Esophagus squamous epithelium (tissue), 5 donors: ENCODE measurements at regions not wholly inside any gene's neighbourhood (a gene's known extent, or its start where the extent isn't known, plus 50 kb on each side); places are given as distances from the start of the nearest gene placed in this dataset.
"Not testable (repeated sequence)": the region's sequence is repeated elsewhere in the genome, so short reads cannot be mapped to it uniquely, and the experiment has no call there.

Experiments
- DNase-seq: peaks from one replicate; lab custom pipeline; 2025; lab: John Stamatoyannopoulos, UW
- H3K27ac ChIP-seq, 4 donors: fragments of 200-600 bp; sonication (generic); one replicate each; pipeline ENCODE4 v1.5.1; 2016 to 2019; ENCODE audit warnings: mild to moderate bottlenecking in 1 of 4
- H3K27me3 ChIP-seq, 4 donors: fragments of 200-600 bp; sonication (generic); 1 replicate in 3 of 4; 2 replicates in 1 of 4; pipeline versions ENCODE4 v1.5.1 to v1.6.0; 2017 to 2021; ENCODE audit warnings: antibody characterized with exemption in 1 of 4
- H3K36me3 ChIP-seq, 3 donors: fragments of 200-600 bp; sonication (generic); one replicate each; pipeline ENCODE4 v1.5.1; 2016 to 2019
- H3K4me1 ChIP-seq, 3 donors: fragments of 200-600 bp; sonication (generic); one replicate each; pipeline ENCODE4 v1.5.1; 2017 to 2019
- H3K4me3 ChIP-seq, 4 donors: fragments of 200-600 bp; sonication (generic); 1 replicate in 3 of 4; 2 replicates in 1 of 4; pipeline ENCODE4 v1.5.1; 2016 to 2019; ENCODE audit warnings: mild to moderate bottlenecking in 2 of 4, moderate library complexity in 1 of 4
- H3K9me3 ChIP-seq, 3 donors: fragments of 200-600 bp; sonication (generic); one replicate each; pipeline ENCODE4 v1.5.1; 2016 to 2019
- POLR2A ChIP-seq, 4 donors: fragments of 450-650 bp; IDR thresholded peaks; one replicate each; pipeline ENCODE4 v1.6.1; 2017; ENCODE audit warnings: antibody characterized with exemption in 4 of 4, mild to moderate bottlenecking in 4 of 4, moderate library complexity in 3 of 4
- WGBS, 2 donors: methylation state at CpG; one replicate each; pipeline ENCODE4 v1.1.5; 2018; 5-methylcytosine and 5-hydroxymethylcytosine counted together
- intact Hi-C: fragments of 100-400 bp; cut with DNase I; formaldehyde crosslinking; loops from one replicate; pipeline ENCODE4 v1.15.0; 2022
- TF ChIP-seq, protein P1 (sequence below), 6 experiments: fragments of 450-650 bp in 4 of 6; fragments of 200-600 bp in 2 of 6; sonication (generic) in 2 of 6; IDR thresholded peaks; one replicate each; pipeline ENCODE4 v1.5.1; 2016 to 2019; ENCODE audit warnings: antibody characterized with exemption in 6 of 6, mild to moderate bottlenecking in 4 of 6, moderate library complexity in 4 of 6
- donor health status: DM: yes; HTN: yes; CAD: no.

DNA sequence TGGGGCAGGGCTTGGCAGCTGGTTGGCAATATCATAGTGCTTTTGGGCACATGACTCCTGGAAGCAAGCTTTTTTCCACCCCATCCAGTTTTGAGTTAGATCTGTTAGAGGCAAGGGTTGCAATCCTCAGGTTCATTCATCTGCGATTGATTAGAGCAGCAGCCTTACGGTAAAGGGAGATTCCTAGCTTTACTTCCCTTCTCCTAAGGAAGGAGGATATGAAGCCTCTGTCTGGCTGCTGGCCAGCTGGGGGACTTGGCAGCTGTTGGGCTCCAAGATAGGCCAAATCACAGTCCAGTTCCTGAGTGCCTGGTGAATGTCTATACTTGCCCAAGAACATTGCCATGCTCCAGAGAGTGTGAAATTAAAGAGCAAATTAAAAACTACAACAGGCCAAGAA, 113.4 kb upstream of the CCNH start:
- intact Hi-C loops, result no loop called here
- Histone ChIP-seq H3K9me3 (no peaks in the 10 kb centered on the region), H3K36me3 (no peaks in the 10 kb centered on the region), H3K4me3 (no peak overlapping the region), H3K4me1 (no peaks in the 10 kb centered on the region), H3K27me3 (no peaks in the 10 kb centered on the region), H3K27ac (no peak overlapping the region)
- no peak for DNase-seq
- WGBS, 2 donors, result 50 to 92% methylated on average over 2 of the region's 2 CpGs
- TF ChIP-seq POLR2A (IDR thresholded peaks at IDR 0.05), result no peak

DNA sequence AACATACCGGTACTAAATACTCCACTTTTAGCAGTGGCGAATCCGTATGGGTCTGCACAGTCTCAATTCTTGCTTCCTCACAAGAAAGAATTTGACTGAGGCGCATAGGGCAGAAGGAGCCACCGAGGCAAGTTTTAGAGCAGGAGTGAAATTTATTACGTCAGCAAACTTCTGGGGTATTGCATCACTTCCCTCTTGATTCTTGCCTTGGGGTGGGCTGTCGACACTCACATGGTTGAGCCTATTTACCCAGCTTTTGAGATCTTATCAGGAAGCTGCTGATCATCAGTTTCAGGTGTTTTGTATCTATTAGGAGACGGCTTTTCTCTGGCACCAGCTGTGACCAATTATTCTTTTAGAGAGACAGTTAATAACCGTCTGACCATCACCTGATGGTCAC, 111.5 kb upstream of the CCNH start:
- no peak for TF ChIP-seq POLR2A (IDR thresholded peaks at IDR 0.05)
- TF ChIP-seq, protein P1, sequence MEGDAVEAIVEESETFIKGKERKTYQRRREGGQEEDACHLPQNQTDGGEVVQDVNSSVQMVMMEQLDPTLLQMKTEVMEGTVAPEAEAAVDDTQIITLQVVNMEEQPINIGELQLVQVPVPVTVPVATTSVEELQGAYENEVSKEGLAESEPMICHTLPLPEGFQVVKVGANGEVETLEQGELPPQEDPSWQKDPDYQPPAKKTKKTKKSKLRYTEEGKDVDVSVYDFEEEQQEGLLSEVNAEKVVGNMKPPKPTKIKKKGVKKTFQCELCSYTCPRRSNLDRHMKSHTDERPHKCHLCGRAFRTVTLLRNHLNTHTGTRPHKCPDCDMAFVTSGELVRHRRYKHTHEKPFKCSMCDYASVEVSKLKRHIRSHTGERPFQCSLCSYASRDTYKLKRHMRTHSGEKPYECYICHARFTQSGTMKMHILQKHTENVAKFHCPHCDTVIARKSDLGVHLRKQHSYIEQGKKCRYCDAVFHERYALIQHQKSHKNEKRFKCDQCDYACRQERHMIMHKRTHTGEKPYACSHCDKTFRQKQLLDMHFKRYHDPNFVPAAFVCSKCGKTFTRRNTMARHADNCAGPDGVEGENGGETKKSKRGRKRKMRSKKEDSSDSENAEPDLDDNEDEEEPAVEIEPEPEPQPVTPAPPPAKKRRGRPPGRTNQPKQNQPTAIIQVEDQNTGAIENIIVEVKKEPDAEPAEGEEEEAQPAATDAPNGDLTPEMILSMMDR (IDR thresholded peaks at IDR 0.05), result no peak
- Histone ChIP-seq H3K27ac (no peak overlapping the region), H3K4me3 (no peak overlapping the region), H3K4me1 (no peaks in the 10 kb centered on the region), H3K9me3 (no peaks in the 10 kb centered on the region), H3K27me3 (no peaks in the 10 kb centered on the region), H3K36me3 (no peaks in the 10 kb centered on the region)
- intact Hi-C loops, result no loop called here
- 59 to 68% methylated on average over 9 of the region's 9 CpGs for WGBS, 2 donors
- no peak for DNase-seq

GRCh38 chr5:87511778-87512177, 99.0 kb upstream of the CCNH start:
- H3K36me3 ChIP-seq, H3K4me3 ChIP-seq, H3K9me3 ChIP-seq, DNase-seq, H3K27ac ChIP-seq, intact Hi-C loops, H3K4me1 ChIP-seq, H3K27me3 ChIP-seq: not testable (repeated sequence)
- 38 to 46% methylated on average over 3 of the region's 3 CpGs for WGBS, 2 donors

- intact Hi-C loops, result no loop called here
- Histone ChIP-seq H3K36me3 (no peaks in the 10 kb centered on the region), H3K27ac (no peak overlapping the region), H3K27me3 (no peaks in the 10 kb centered on the region), H3K4me3 (no peak overlapping the region), H3K9me3 (no peaks in the 10 kb centered on the region), H3K4me1 (no peaks in the 10 kb centered on the region)
- 48 to 54% methylated on average over 2 of the region's 2 CpGs for WGBS, 2 donors
- no peak for TF ChIP-seq POLR2A (IDR thresholded peaks at IDR 0.05)
- TF ChIP-seq, protein P1 (IDR thresholded peaks at IDR 0.05), result no peak
- DNase-seq, result no peak
Measured at GRCh38 chr5:87503004-87503403, 90.3 kb upstream of the CCNH start.

- no peaks in the 10 kb centered on the region for H3K4me1 ChIP-seq
- no peaks in the 10 kb centered on the region for H3K36me3 ChIP-seq
- H3K27ac ChIP-seq, result no peak overlapping the region
- intact Hi-C loops, result no loop called here
- H3K9me3 ChIP-seq, result peaks cover 0 to 6% (median 0%) of the 10 kb centered on the region in 3 donors
- no peak for TF ChIP-seq POLR2A (IDR thresholded peaks at IDR 0.05)
- TF ChIP-seq, protein P1 (IDR thresholded peaks at IDR 0.05), result no peak
- 68 to 72% methylated on average over 8 to 9 of the region's 21 CpGs for WGBS, 2 donors
- H3K27me3 ChIP-seq, result no peaks in the 10 kb centered on the region
- H3K4me3 ChIP-seq, result no peak overlapping the region
- no peak for DNase-seq
Measured at GRCh38 chr5:87499478-87500410, 87.0 kb upstream of the CCNH start.
